IMR-90 (cell line): ENCODE measurements at regions not wholly inside any gene's neighbourhood (a gene's known extent, or its start where the extent isn't known, plus 50 kb on each side); places are given as distances from the start of the nearest gene placed in this dataset.

ENCODE experiments used
- CHD1 ChIP-seq: IDR thresholded peaks from 2 replicates; pipeline ENCODE4 v1.6.1; 2012; ENCODE audit warnings: low read depth, low read length, improper control_type of control experiment
- CTCF ChIP-seq: conservative IDR thresholded peaks from 2 replicates; pipeline ENCODE4 v1.5.1; 2012; ENCODE audit warnings: mild to moderate bottlenecking, low read depth, low read length, improper control_type of control experiment
- FOS ChIP-seq: fragments of 150-350 bp; IDR thresholded peaks from 2 replicates; pipeline ENCODE4 v1.6.1; 2016; ENCODE audit warnings: low read depth, low read length
- MXI1 ChIP-seq: IDR thresholded peaks from 2 replicates; pipeline ENCODE4 v1.6.1; 2012; ENCODE audit warnings: low read depth, mild to moderate bottlenecking, low read length, moderate library complexity, borderline replicate concordance
- POLR2A ChIP-seq: IDR thresholded peaks from 2 replicates; pipeline ENCODE4 v1.6.1; 2012; ENCODE audit warnings: mild to moderate bottlenecking, low read depth, low read length
- RAD21 ChIP-seq: IDR thresholded peaks from 2 replicates; pipeline ENCODE4 v1.6.1; 2012; ENCODE audit warnings: low read length, improper control_type of control experiment
- RFX5 ChIP-seq: IDR thresholded peaks from 2 replicates; pipeline ENCODE4 v1.8.0; 2012; ENCODE audit warnings: low read depth, mild to moderate bottlenecking, low read length, moderate library complexity
- SMC3 ChIP-seq: fragments of 150-350 bp; IDR thresholded peaks from 2 replicates; pipeline ENCODE4 v1.6.1; 2016; ENCODE audit warnings: low read depth, mild to moderate bottlenecking, antibody characterized with exemption, low read length, moderate library complexity
- TF ChIP-seq, protein P1 (sequence below): fragments of 150-350 bp; IDR thresholded peaks from 2 replicates; pipeline ENCODE4 v1.6.1; 2017; ENCODE audit warnings: mild to moderate bottlenecking, antibody characterized with exemption, low read length, low read depth

DNA sequence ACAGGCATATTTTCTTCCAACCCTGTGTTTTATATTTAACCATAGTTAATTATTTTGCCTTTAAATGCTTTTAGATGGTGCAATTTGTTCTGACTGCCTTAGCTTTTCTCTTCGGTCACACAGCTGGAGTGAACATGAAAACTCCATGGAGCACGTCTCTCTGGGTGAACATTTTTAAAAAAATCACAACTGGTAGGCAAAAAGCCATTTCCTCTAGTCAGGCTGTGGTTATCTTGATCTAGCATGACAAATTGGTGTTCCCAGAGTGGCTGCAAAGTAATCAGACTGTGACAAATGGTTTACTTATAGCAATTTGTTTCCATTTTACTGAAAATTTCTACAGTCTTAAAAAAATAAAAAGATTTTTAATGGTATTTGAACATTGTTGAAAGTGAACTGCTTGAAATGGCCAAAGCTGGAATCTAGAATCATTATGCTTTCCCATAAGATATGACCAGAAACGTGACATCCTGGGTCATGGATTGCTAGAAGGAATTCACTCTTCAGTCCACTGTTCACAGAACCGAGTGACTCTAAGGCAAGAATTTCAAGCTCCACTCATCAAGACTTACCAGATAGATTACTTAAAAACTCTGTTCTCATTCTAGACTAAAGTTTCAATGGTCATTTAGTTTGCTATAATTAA, 703.6 kb downstream of the CPS1 start:
- TF ChIP-seq CTCF, result no peak
- no peak for TF ChIP-seq POLR2A
- no peak for TF ChIP-seq RFX5
- no peak for TF ChIP-seq RAD21
- TF ChIP-seq SMC3, result no peak
- no peak for TF ChIP-seq FOS
- TF ChIP-seq CHD1, result no peak
- no peak for TF ChIP-seq MXI1
- TF ChIP-seq, protein P1, sequence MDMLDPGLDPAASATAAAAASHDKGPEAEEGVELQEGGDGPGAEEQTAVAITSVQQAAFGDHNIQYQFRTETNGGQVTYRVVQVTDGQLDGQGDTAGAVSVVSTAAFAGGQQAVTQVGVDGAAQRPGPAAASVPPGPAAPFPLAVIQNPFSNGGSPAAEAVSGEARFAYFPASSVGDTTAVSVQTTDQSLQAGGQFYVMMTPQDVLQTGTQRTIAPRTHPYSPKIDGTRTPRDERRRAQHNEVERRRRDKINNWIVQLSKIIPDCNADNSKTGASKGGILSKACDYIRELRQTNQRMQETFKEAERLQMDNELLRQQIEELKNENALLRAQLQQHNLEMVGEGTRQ, result no peak
